Stimulated activated naive CD8-positive, alpha-beta T cell treated with anti-CD3 and anti-CD28 coated beads, Interleukin-15, Interleukin-2, amounts not matched to agents 100 U/mL and 50 U/mL, for 24 hours (primary cell): ENCODE measurements at regions not wholly inside any gene's neighbourhood (a gene's known extent, or its start where the extent isn't known, plus 50 kb on each side); places are given as distances from the start of the nearest gene placed in this dataset.

Source experiments
- ATAC-seq: fragments of 150-1000 bp; cut with Tn5 transposase; one replicate; pipeline ENCODE4 v1.10.0; 2021
- DNase-seq: peaks from one replicate; pipeline ENCODE4 v3.0.0; 2021

GRCh38 chr3:27590437-27591298 is 106.5 kb upstream of the SLC4A7 start:
- DNase-seq (no peak), ATAC-seq (peak; percentile 81)

DNA sequence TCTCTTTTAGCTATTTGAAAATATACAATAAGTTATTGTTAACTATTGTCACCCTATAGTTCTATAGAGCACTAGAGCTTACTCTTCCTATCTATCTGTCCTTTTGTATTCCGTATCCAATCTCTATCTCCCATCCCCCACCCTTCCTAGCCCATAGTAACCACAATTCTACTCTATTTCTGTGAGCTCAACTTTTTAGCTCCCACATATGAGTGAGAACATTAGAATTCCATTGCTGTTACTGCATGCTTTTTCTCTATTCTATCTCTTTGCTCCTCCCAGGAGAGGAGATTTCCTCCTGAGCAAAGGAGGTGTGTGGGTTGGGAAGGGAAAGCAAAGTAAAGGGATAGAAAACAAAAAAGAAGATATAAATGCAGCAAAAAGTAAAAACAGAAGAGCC is 105.6 kb upstream of the SLC4A7 start:
- no peak for ATAC-seq
- DNase-seq = no peak

DNA sequence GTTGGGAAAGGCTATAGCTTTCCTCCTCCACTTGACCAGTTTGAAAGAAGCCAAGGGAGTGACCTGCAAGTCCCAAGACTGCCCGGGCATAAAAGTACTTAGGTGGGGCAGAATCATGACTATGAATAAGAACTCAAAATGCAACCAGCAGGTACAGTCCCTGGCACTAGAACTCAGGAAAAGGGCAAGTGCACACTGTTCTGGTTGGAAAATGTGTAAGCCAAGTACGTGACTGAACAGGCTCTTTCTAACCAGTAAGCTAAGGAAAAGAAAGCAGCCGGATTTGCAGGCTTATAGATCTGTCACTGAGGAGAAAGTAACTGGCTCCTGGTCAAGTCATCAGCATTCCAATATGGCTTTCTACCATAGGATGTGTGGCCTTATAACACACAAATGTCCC is 101.2 kb upstream of the SLC4A7 start:
- ATAC-seq = no peak
- no peak for DNase-seq

GRCh38 chr3:27584874-27585273 is 100.7 kb upstream of the SLC4A7 start:
- ATAC-seq (no peak), DNase-seq (no peak)

DNA sequence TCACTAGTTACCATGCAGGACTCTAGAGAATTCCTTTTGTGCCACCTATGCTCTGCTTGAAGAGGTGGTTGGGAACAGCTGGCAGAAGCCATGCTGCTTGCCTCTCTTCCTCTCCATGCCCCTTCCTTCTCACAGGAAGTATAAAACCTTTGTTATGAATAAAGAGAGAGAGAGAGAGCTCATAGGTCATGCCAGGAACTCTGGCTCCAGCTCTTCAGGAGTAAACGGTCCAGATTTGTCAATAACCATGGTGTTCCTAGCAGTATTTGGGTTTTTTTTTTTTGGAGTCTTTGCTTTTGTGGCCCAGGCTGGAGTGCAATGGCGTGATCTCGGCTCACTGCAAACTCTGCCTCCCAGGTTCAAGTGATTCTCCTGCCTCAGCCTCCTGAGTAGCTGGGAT is 97.7 kb upstream of the SLC4A7 start:
- no peak for ATAC-seq
- no peak for DNase-seq

DNA sequence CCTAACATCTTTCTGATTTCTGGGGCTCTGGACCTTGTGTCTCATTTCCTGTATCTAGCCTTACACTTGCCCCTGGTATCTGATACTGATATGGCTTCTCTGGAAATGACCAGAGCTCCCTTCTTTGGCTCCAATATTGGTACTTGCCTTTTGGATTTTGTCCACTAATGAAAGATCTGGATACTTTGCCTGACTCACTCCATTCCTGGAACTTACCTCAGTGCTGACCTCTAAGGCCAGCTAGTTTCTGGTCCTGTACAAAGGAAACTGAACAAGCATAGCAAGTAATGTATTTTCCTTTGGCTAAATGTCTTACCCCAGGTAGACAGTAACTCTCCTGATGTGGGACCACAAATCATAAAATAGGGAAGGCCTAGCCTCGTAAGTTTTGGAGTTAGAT is 93.8 kb upstream of the SLC4A7 start:
- no peak for DNase-seq
- ATAC-seq = no peak

DNA sequence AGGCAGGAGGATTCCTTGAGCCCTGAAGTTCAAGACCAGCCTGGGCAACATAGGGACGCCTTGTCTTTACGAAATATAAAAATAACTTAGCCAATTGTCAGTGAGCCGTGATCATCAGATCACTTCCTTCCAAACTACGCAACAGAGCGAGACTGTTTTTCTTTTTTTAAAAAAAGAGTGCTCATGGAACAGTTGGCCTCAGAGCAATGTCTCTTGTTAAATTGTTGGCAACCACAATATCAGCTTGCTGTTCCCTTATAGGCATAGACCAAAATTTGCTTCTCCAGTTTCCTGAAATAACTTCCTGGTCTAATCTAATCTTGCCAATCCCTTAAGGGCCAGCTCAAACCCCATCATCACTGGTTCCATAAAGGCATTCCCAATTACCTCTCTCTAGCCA is 93.3 kb upstream of the SLC4A7 start:
- no peak for ATAC-seq

DNA sequence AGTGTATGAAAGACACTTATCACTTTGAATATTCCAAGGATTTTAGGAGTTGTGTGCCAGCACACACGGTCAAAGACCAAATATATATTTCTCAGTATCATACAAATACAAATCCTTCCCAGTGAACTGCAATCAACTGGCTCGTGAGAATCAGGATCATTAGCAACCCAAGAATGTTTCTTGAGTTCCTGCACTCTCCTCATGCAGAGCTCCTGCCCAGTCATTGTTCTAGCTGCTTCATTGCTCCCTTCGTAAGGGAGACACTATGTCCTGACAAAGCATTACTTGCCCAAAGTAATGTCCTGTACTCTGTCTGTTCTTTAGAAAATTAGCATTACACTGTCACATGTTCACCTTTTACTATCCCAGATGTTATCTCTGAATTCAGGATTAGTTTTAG is 92.0 kb upstream of the SLC4A7 start:
- DNase-seq (no peak), ATAC-seq (no peak)

More for the DNA sequence above, 93.3 kb upstream of the SLC4A7 start:
- no peak for DNase-seq

GRCh38 chr3:27575499-27575898 is 91.3 kb upstream of the SLC4A7 start:
- DNase-seq (peak; percentile 8), ATAC-seq (peak; percentile 64)

GRCh38 chr3:27574438-27574795 is 90.2 kb upstream of the SLC4A7 start:
- no peak for DNase-seq
- ATAC-seq = no peak

DNA sequence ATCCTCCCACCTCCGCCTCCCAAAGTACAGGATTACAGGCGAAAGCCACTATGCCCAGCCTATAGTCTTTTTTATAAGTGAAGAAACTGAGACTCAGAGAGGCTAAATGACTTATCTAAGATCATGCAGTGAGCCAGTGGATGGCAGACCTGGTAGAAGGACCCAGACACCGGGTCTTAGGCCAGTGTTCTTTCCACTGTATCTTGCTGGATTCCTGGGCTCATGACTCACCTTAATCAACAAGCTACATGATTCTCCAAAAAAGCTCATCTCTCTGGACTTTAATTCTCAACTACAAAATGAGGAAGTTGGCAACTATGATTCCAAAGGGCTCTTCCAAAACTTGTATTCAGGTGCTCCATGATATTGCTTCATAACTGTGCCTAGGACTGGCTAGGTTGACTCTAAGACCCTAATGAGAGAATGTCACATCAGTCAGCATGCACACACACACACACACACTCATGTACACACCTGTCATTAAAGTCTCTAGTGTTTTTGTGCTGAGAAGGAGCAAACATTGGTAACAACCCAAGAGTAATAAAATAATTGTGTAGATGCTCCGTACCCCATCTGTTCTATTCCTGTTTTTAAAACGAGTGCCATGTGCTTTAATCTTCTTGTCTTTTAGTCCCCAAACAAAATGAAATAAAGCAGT is 89.7 kb upstream of the SLC4A7 start:
- ATAC-seq (no peak), DNase-seq (no peak)

DNA sequence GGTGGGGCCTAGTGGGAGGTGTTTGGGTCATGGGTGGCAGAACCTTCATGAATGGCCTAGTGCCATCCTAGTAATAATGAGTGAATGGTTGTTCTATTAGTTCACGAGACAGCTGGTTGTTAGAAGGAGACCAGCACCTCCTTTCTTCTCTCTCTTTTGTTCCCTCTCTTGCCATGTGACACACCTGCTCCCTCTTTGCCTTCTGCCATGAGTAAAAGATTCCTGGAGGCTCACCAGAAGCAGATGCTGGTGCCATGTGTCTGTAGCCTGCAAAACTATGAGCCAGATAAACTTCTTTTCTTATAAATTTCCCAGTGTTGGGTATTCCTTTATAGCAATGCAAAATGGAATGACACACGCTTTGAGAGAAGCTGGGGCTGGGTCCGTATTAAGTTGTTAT is 89.0 kb upstream of the SLC4A7 start:
- ATAC-seq (no peak), DNase-seq (no peak)

- DNase-seq = no peak
- ATAC-seq = no peak
Measured at GRCh38 chr3:27571345-27571744, 87.2 kb upstream of the SLC4A7 start.

- DNase-seq (no peak), ATAC-seq (no peak)
Measured at GRCh38 chr3:27570421-27571106, 86.4 kb upstream of the SLC4A7 start.

GRCh38 chr3:27568393-27568792 is 84.2 kb upstream of the SLC4A7 start:
- ATAC-seq (no peak), DNase-seq (no peak)

DNA sequence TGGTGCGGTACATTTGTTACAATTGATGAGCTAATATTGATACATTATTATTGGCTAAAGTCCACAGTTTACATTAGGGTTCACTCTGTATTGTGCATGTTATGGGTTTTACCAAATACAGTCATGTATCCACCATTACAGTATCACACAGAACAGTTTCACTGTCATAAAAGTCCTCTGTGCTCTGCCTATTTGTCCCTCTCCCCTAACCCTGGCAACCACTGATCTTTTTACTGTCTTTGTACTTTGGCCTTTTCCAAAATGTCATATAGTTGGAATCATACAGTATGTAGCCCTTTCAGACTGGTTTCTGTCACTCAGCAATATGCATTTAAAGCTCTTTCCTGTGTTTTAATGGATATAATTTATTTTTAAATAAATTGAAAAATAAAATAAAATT is 83.1 kb upstream of the SLC4A7 start:
- DNase-seq = no peak
- no peak for ATAC-seq

DNA sequence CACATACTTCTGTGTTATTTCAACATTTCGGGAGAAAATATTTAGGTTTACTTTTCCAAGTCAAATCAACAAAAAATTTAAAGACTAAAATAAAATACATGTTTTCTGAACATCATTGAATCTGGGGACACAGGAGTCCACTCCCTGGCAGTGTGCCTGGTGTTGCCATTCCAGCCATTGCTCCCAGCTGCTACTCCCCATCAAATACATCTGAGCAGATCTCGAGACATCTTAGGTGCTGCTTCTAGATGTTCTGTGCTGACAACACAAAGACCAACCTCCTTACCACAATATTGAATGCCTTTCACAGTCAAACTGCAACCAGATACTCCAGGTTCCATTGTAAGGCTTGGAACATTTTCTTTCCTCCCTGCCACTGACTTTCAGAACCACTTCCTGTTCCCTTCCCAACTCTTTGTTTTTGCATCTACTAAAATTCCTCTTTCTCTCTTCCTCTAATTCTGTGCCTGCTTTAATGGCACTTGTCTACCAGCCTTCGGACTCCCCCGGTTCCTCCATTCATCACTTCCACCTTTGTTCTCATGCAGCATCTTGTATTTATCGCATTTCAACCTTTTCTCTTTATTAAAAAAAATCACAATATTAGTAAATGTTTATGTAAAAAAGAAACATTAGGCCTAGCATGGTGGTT is 81.1 kb upstream of the SLC4A7 start:
- no peak for ATAC-seq
- DNase-seq = no peak

- no peak for ATAC-seq
- DNase-seq = no peak
Measured at GRCh38 chr3:27561576-27561975, 77.4 kb upstream of the SLC4A7 start.

- DNase-seq (no peak), ATAC-seq (no peak)
Measured at GRCh38 chr3:27560484-27561056, 76.4 kb upstream of the SLC4A7 start.

- no peak for DNase-seq
Measured at GRCh38 chr3:27559835-27560234, 75.7 kb upstream of the SLC4A7 start.

GRCh38 chr3:27559381-27559780 is 75.2 kb upstream of the SLC4A7 start:
- ATAC-seq (no peak), DNase-seq (no peak)

More at GRCh38 chr3:27559835-27560234, 75.7 kb upstream of the SLC4A7 start:
- no peak for ATAC-seq

GRCh38 chr3:27557411-27557810 is 73.2 kb upstream of the SLC4A7 start:
- DNase-seq (no peak), ATAC-seq (no peak)
